ENCODE measurements at regions not wholly inside any gene's neighbourhood (a gene's known extent, or its start where the extent isn't known, plus 50 kb on each side); places are given as distances from the start of the nearest gene placed in this dataset.

GRCh38 chr13:99821741-99822140 lies 149.8 kb downstream of the ZIC5 start:
- H3K4me3 ChIP-seq (ENCODE audit: low read length), result no peak overlapping the region
- no peak overlapping the region for H3K9ac ChIP-seq (ENCODE audit: low read depth, low read length)
- no peaks in the 10 kb centered on the region for H3K9me3 ChIP-seq (ENCODE audit: insufficient read depth, low read depth, low read length)
- H3K36me3 ChIP-seq (ENCODE audit: insufficient read depth, low read length), result no peaks in the 10 kb centered on the region
- H3K4me1 ChIP-seq (ENCODE audit: insufficient read depth, low read length), result peaks cover 11% of the 10 kb centered on the region
- 92% methylated on average over 3 of the region's 3 CpGs for WGBS
- H3K27me3 ChIP-seq (ENCODE audit: insufficient read depth, low read length), result no peaks in the 10 kb centered on the region
- no peak overlapping the region for H3K27ac ChIP-seq (ENCODE audit: low read depth, low read length)

- Histone ChIP-seq H3K4me3 (ENCODE audit: low read length) (no peak overlapping the region), H3K4me1 (ENCODE audit: insufficient read depth, low read length) (peaks cover 11% of the 10 kb centered on the region), H3K9ac (ENCODE audit: low read depth, low read length) (no peak overlapping the region), H3K27me3 (ENCODE audit: insufficient read depth, low read length) (no peaks in the 10 kb centered on the region), H3K27ac (ENCODE audit: low read depth, low read length) (no peak overlapping the region), H3K9me3 (ENCODE audit: insufficient read depth, low read depth, low read length) (no peaks in the 10 kb centered on the region), H3K36me3 (ENCODE audit: insufficient read depth, low read length) (no peaks in the 10 kb centered on the region)
- WGBS, result 89% methylated on average over 7 of the region's 7 CpGs
Observed at GRCh38 chr13:99819967-99820366, 151.6 kb downstream of the ZIC5 start.

DNA sequence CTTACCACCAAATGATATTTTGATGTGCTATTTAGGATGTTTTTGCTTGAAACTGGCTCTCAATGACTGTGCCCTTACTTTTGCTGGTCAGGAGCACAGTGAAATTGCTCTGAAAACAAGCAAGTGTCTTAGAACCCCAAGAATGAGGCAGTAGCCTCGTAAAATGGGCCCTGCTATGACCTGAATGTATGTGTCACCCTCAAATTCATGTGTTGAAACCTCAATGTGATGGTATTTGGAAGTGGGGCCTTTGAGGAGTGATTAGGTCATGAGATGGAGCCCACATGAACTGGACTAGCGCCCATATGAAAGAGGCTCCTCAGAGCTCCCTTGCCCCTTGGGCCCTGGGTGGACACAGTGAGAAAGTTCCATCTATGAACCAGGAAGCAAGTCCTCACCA lies 155.2 kb downstream of the ZIC5 start:
- H3K36me3 ChIP-seq (ENCODE audit: insufficient read depth, low read length), result no peaks in the 10 kb centered on the region
- H3K9ac ChIP-seq (ENCODE audit: low read depth, low read length), result no peak overlapping the region
- H3K4me1 ChIP-seq (ENCODE audit: insufficient read depth, low read length), result peaks cover 11% of the 10 kb centered on the region
- no peaks in the 10 kb centered on the region for H3K9me3 ChIP-seq (ENCODE audit: insufficient read depth, low read depth, low read length)
- H3K27ac ChIP-seq (ENCODE audit: low read depth, low read length), result no peak overlapping the region
- 94% methylated on average over 2 of the region's 2 CpGs for WGBS
- H3K27me3 ChIP-seq (ENCODE audit: insufficient read depth, low read length), result no peaks in the 10 kb centered on the region
- H3K4me3 ChIP-seq (ENCODE audit: low read length), result no peak overlapping the region

DNA sequence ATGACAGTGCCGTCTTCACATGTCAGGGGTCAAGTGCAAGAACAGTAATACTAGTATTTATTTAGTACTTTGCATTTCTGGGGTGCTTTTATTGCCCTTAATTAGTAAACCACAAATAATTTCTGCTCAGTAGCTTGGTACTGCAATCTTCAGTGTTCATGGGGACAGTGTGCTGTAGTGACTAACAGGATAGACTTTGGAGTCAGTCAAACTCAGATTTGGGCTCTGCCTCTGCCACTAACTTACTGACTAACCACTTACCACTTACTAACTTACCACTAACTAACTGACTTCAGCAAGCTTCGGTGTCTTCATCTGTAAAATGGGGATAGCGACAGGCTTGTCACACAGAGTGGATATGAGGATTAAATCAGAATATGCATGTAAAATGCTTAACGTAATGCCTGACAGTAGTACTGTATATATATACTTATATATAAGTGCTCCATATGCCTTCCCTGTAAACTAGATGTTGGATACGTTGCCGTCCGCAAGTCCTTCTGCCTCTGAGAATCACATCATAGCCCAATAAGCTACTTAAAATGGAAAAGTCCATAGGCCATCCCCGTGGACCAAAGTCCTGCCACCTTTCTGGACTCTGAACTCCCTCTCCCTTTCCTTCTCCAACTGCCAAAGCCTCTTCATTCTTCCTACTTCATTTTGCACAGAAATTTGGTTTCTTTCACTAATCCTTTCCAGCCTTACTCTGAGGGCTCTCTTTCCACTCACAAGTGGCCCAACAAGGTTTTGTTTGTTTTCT lies 158.1 kb downstream of the ZIC5 start:
- Histone ChIP-seq H3K27ac (ENCODE audit: low read depth, low read length) (no peak overlapping the region), H3K4me1 (ENCODE audit: insufficient read depth, low read length) (peaks cover 7% of the 10 kb centered on the region), H3K9me3 (ENCODE audit: insufficient read depth, low read depth, low read length) (no peaks in the 10 kb centered on the region), H3K27me3 (ENCODE audit: insufficient read depth, low read length) (no peaks in the 10 kb centered on the region), H3K4me3 (ENCODE audit: low read length) (no peak overlapping the region), H3K9ac (ENCODE audit: low read depth, low read length) (no peak overlapping the region), H3K36me3 (ENCODE audit: insufficient read depth, low read length) (no peaks in the 10 kb centered on the region)
- WGBS, result 95% methylated on average over 7 of the region's 8 CpGs

DNA sequence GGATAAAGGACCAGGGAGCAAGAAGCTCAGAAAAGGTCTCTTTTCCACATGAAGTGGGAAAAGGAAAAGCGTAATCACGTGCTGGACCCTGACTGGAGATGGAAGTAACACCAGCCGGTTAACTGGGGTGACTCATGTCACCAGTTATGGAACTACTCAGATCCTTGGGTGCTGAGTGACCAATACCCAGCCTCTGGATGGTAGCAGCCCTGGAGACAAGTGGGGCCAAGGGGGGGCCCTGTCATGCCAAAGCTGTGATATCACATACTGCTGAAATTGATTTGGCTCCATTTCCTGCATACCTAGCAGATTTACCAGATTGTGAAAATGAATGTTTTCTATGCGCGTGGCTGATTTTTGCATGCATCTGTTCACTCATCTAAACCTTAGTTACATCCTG lies 158.9 kb downstream of the ZIC5 start:
- no peak overlapping the region for H3K4me3 ChIP-seq (ENCODE audit: low read length)
- no peaks in the 10 kb centered on the region for H3K27me3 ChIP-seq (ENCODE audit: insufficient read depth, low read length)
- no peaks in the 10 kb centered on the region for H3K36me3 ChIP-seq (ENCODE audit: insufficient read depth, low read length)
- no peaks in the 10 kb centered on the region for H3K4me1 ChIP-seq (ENCODE audit: insufficient read depth, low read length)
- WGBS, result 88% methylated on average over 3 of the region's 5 CpGs
- H3K9me3 ChIP-seq (ENCODE audit: insufficient read depth, low read depth, low read length), result no peaks in the 10 kb centered on the region
- H3K27ac ChIP-seq (ENCODE audit: low read depth, low read length), result no peak overlapping the region
- H3K9ac ChIP-seq (ENCODE audit: low read depth, low read length), result no peak overlapping the region

DNA sequence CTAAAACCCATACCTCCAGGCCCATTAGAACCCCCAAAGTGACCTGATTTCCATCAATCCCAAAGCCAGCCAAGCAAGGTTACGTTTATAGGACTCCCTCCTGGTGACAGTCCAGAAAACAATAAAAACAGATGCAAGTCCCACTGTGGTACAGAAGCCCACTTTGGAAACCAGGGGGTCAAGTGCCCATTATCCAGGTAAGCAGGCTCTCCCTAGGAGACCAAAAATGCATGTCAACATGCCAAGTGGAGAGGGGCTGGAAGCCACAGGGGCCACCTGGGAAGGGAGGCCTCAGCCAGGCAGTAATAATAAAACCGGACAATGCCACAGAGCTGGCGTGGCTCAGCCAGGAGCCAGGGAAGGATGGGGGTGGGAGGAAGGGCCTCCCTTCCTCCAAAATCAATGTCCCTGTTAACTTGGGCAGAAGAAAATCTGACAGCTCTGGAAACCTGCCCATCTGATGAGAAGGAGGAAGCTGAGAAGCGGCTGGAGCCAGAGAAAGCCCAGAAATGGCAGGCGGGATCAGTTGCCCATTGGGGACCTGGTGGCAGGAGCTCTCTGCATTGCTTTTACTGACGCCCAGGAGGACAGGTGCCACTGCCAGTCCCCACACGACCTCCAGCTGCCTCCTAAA lies 160.4 kb downstream of the ZIC5 start:
- Histone ChIP-seq H3K27me3 (ENCODE audit: insufficient read depth, low read length) (no peaks in the 10 kb centered on the region), H3K9ac (ENCODE audit: low read depth, low read length) (no peak overlapping the region), H3K4me3 (ENCODE audit: low read length) (no peak overlapping the region), H3K9me3 (ENCODE audit: insufficient read depth, low read depth, low read length) (no peaks in the 10 kb centered on the region), H3K36me3 (ENCODE audit: insufficient read depth, low read length) (no peaks in the 10 kb centered on the region), H3K4me1 (ENCODE audit: insufficient read depth, low read length) (peaks cover 3% of the 10 kb centered on the region; the same call in 1 of the 2 replicates), H3K27ac (ENCODE audit: low read depth, low read length) (no peak overlapping the region)
- WGBS, result 89% methylated on average over 7 of the region's 7 CpGs

DNA sequence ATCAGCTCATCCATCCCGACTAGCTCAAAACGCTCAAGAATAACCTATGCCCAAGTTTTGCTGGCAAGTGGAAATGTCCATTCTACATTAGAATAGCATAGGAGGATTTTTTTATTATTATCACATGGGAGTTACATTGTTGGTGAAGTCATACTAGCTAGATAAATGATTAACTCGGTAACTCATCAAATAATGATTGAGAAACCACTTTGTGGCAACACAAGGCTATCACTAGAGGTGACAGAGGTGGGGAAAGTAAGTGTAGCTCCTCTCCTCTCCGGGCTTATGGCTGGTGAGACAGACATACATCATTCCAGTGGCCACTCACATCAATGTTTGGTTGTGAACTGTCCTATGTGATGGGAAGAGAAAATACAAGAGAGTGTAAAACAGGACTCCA lies 161.6 kb downstream of the ZIC5 start:
- Histone ChIP-seq H3K27ac (ENCODE audit: low read depth, low read length) (no peak overlapping the region), H3K9ac (ENCODE audit: low read depth, low read length) (no peak overlapping the region), H3K4me3 (ENCODE audit: low read length) (no peak overlapping the region), H3K4me1 (ENCODE audit: insufficient read depth, low read length) (peaks cover 15% of the 10 kb centered on the region), H3K36me3 (ENCODE audit: insufficient read depth, low read length) (no peaks in the 10 kb centered on the region), H3K27me3 (ENCODE audit: insufficient read depth, low read length) (no peaks in the 10 kb centered on the region), H3K9me3 (ENCODE audit: insufficient read depth, low read depth, low read length) (no peaks in the 10 kb centered on the region)
- WGBS, result 95% methylated on average over 4 of the region's 4 CpGs

DNA sequence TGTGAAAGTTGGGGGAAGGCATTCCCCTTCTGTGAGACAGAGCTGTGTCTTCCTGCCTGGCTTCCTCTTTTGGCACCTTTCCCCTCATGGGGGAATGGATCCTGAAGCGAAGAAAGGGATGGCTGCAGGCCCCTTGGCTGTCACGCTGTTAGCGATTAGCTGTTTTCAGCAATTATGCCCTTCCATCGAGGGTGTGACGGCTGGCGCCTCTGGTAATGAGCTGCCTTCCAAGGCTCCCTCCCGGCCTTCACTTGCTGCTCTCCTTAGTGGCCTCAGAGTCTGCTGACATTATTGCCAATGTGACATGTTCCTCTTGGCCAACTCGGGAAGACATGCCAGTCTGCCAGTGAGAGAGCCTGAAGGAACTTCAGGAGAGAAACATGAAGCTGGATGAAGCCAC lies 162.1 kb downstream of the ZIC5 start:
- H3K36me3 ChIP-seq (ENCODE audit: insufficient read depth, low read length), result no peaks in the 10 kb centered on the region
- no peak overlapping the region for H3K27ac ChIP-seq (ENCODE audit: low read depth, low read length)
- H3K4me1 ChIP-seq (ENCODE audit: insufficient read depth, low read length), result peaks cover 20% of the 10 kb centered on the region
- H3K27me3 ChIP-seq (ENCODE audit: insufficient read depth, low read length), result no peaks in the 10 kb centered on the region
- no peaks in the 10 kb centered on the region for H3K9me3 ChIP-seq (ENCODE audit: insufficient read depth, low read depth, low read length)
- H3K4me3 ChIP-seq (ENCODE audit: low read length), result no peak overlapping the region
- H3K9ac ChIP-seq (ENCODE audit: low read depth, low read length), result no peak overlapping the region
- WGBS, result 93% methylated on average over 8 of the region's 8 CpGs

GRCh38 chr13:99808786-99809185 lies 162.8 kb downstream of the ZIC5 start:
- no peaks in the 10 kb centered on the region for H3K9me3 ChIP-seq (ENCODE audit: insufficient read depth, low read depth, low read length)
- WGBS, result 89% methylated on average over 1 of the region's 1 CpG
- H3K4me3 ChIP-seq (ENCODE audit: low read length), result no peak overlapping the region
- H3K9ac ChIP-seq (ENCODE audit: low read depth, low read length), result no peak overlapping the region
- H3K27ac ChIP-seq (ENCODE audit: low read depth, low read length), result no peak overlapping the region
- H3K4me1 ChIP-seq (ENCODE audit: insufficient read depth, low read length), result peaks cover 26% of the 10 kb centered on the region
- H3K36me3 ChIP-seq (ENCODE audit: insufficient read depth, low read length), result no peaks in the 10 kb centered on the region
- H3K27me3 ChIP-seq (ENCODE audit: insufficient read depth, low read length), result no peaks in the 10 kb centered on the region

DNA sequence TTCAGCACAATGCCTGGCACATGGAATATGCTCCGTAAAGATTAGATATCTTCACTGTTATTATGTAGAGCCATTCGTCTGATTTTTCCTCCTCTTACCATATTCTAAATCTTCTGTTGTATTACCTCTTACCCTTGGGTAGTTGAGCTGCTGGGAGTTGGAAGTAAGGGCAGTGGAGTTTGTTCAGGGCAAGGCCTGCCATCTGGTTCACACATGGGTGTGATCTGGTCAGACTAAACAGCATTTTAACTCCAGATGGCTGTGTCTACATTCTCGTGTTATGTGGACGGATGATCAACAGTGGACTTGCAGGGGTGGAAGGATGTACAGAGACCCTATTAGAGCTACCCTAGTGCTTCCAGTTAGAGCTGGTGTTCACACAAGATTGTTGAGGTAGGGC lies 164.9 kb downstream of the ZIC5 start:
- Histone ChIP-seq H3K4me3 (ENCODE audit: low read length) (no peak overlapping the region), H3K9ac (ENCODE audit: low read depth, low read length) (no peak overlapping the region), H3K4me1 (ENCODE audit: insufficient read depth, low read length) (peaks cover 28% of the 10 kb centered on the region), H3K27ac (ENCODE audit: low read depth, low read length) (no peak overlapping the region), H3K36me3 (ENCODE audit: insufficient read depth, low read length) (no peaks in the 10 kb centered on the region), H3K9me3 (ENCODE audit: insufficient read depth, low read depth, low read length) (no peaks in the 10 kb centered on the region), H3K27me3 (ENCODE audit: insufficient read depth, low read length) (no peaks in the 10 kb centered on the region)
- WGBS, result 91% methylated on average over 2 of the region's 4 CpGs

DNA sequence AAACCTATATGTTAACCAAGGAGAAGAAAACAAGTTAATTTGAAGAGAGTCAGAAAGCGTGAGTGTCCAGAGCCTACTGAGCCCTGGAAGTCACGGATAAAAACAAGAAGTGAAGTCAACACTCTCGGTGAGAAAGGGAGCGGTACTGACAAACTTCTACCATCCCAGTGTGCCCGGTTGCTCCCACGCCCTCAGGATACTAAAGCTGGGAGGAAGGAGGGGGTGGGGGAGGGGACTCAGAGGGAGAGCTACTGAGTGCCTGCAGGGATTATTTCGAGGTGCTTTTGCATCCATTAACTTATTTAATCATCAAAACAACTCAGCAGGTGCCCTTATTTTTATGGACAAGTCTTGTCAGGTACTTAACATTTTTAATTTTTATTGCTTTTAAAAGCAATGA lies 166.2 kb downstream of the ZIC5 start:
- H3K27ac ChIP-seq (ENCODE audit: low read depth, low read length), result peak overlapping the region; percentile 22; the same call in 1 of the 2 replicates
- no peak overlapping the region for H3K9ac ChIP-seq (ENCODE audit: low read depth, low read length)
- H3K4me1 ChIP-seq (ENCODE audit: insufficient read depth, low read length), result peaks cover 36% of the 10 kb centered on the region
- H3K27me3 ChIP-seq (ENCODE audit: insufficient read depth, low read length), result no peaks in the 10 kb centered on the region
- WGBS, result 7% methylated on average over 6 of the region's 7 CpGs
- no peak overlapping the region; the same call in 1 of the 2 replicates for H3K4me3 ChIP-seq (ENCODE audit: low read length)
- H3K9me3 ChIP-seq (ENCODE audit: insufficient read depth, low read depth, low read length), result no peaks in the 10 kb centered on the region
- no peaks in the 10 kb centered on the region for H3K36me3 ChIP-seq (ENCODE audit: insufficient read depth, low read length)

All from HUES64 (cell line).